Parathyroid adenoma (tissue), 2 donors: ENCODE measurements at regions not wholly inside any gene's neighbourhood (a gene's known extent, or its start where the extent isn't known, plus 50 kb on each side); places are given as distances from the start of the nearest gene placed in this dataset.

Experiments used
- H2AFZ ChIP-seq: fragments of 300-600 bp; sonication (generic); one replicate; pipeline ENCODE4 v1.7.0; 2017; ENCODE audit warnings: antibody characterized with exemption, mild to moderate bottlenecking
- H3K27ac ChIP-seq: fragments of 300-600 bp; sonication (generic); one replicate; pipeline ENCODE4 v1.7.0; 2017
- H3K27me3 ChIP-seq: fragments of 300-600 bp; sonication (generic); one replicate; pipeline ENCODE4 v1.7.0; 2017; ENCODE audit warnings: low read length; ENCODE audit not compliant: control insufficient read depth, insufficient read depth
- H3K36me3 ChIP-seq: fragments of 300-600 bp; sonication (generic); one replicate; pipeline ENCODE4 v1.7.0; 2017; ENCODE audit warnings: low read length; ENCODE audit not compliant: control insufficient read depth, insufficient read depth
- H3K4me1 ChIP-seq: fragments of 300-600 bp; sonication (generic); one replicate; pipeline ENCODE4 v1.7.0; 2017; ENCODE audit warnings: control low read depth
- H3K4me2 ChIP-seq: fragments of 300-600 bp; sonication (generic); one replicate; pipeline ENCODE4 v1.7.0; 2017; ENCODE audit warnings: low read length
- H3K4me3 ChIP-seq: fragments of 300-600 bp; sonication (generic); one replicate; pipeline ENCODE4 v1.7.0; 2017; ENCODE audit warnings: low read depth, low read length
- H3K79me2 ChIP-seq: fragments of 300-600 bp; sonication (generic); one replicate; pipeline ENCODE4 v1.7.0; 2017; ENCODE audit warnings: control low read depth
- H3K9ac ChIP-seq: fragments of 300-600 bp; sonication (generic); one replicate; pipeline ENCODE4 v1.7.0; 2017; ENCODE audit warnings: mild to moderate bottlenecking
- H3K9me3 ChIP-seq: fragments of 300-600 bp; sonication (generic); one replicate; pipeline ENCODE4 v1.7.0; 2017; ENCODE audit warnings: low read length; ENCODE audit not compliant: control insufficient read depth
- TF ChIP-seq, protein P1 (sequence below): fragments of 300-600 bp; sonication (generic); IDR thresholded peaks from one replicate; pipeline ENCODE4 v1.7.0; 2017; ENCODE audit warnings: antibody characterized with exemption, mild to moderate bottlenecking
- donor health status: primary hyperparathyroidism.

DNA sequence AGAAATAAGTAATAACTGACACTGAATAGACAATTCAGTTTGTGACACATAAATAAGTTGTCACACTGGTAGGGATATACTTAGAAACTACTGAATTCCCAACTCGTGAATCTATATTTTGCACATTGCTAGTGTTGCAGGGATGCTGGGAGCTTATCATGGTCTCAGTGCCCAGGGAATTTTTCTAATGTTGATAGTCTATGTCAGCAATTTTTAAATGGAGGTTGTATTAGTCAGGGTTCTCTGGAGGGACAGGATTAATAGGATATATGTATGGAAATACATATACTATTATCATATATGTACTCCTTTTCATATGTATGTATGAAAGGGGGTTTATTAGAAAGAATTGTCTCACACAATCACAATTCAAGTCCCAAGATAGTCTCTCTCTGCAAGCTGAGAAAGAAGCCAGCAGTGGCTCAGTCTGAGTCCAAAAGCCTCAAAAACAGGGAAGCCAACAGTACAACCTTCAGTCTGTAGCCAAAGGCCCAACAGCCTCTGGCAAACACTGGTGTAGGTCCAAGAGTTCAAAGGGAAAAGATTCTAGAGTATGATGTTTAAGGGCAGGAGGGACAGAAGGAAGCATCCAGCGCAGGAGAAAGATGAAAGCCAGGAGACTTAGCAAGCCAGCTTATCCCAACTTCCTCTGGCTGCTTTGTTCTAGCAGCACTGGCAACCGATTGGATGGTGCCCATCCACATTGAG, 980.9 kb upstream of the GJE1 start:
- Histone ChIP-seq H3K27ac (no peak overlapping the region), H3K9me3 (no peaks in the 10 kb centered on the region), H3K36me3 (no peaks in the 10 kb centered on the region), H3K9ac (no peak overlapping the region), H3K27me3 (no peaks in the 10 kb centered on the region), H2AFZ (no peak overlapping the region), H3K79me2 (no peaks in the 10 kb centered on the region), H3K4me3 (no peak overlapping the region), H3K4me2 (no peak overlapping the region), H3K4me1 (no peaks in the 10 kb centered on the region)
- TF ChIP-seq, protein P1, sequence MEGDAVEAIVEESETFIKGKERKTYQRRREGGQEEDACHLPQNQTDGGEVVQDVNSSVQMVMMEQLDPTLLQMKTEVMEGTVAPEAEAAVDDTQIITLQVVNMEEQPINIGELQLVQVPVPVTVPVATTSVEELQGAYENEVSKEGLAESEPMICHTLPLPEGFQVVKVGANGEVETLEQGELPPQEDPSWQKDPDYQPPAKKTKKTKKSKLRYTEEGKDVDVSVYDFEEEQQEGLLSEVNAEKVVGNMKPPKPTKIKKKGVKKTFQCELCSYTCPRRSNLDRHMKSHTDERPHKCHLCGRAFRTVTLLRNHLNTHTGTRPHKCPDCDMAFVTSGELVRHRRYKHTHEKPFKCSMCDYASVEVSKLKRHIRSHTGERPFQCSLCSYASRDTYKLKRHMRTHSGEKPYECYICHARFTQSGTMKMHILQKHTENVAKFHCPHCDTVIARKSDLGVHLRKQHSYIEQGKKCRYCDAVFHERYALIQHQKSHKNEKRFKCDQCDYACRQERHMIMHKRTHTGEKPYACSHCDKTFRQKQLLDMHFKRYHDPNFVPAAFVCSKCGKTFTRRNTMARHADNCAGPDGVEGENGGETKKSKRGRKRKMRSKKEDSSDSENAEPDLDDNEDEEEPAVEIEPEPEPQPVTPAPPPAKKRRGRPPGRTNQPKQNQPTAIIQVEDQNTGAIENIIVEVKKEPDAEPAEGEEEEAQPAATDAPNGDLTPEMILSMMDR = no peak

DNA sequence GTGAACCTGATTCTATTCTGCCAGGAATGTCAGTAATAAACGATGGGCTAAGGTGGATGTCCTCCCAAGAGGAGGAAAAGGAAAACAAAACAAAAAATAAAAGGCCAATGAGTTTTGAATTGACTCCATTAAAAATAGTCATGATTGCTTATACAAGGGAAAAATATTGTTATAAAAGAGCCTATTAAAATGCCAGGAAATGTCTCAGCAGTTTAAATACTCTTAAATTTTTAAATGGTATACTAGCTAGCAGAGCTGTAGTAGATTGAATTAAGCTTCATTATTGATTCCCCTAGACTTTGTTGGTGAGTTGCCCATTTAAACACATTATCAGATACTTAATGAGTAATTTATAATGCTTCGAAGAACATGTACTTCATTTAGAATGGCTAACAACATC, 990.9 kb upstream of the GJE1 start:
- Histone ChIP-seq H3K36me3 (no peaks in the 10 kb centered on the region), H3K79me2 (no peaks in the 10 kb centered on the region), H3K9me3 (no peaks in the 10 kb centered on the region), H3K9ac (no peak overlapping the region), H2AFZ (no peak overlapping the region), H3K4me3 (no peak overlapping the region), H3K27ac (no peak overlapping the region), H3K27me3 (no peaks in the 10 kb centered on the region), H3K4me1 (no peaks in the 10 kb centered on the region), H3K4me2 (no peak overlapping the region)
- TF ChIP-seq, protein P1 = no peak

DNA sequence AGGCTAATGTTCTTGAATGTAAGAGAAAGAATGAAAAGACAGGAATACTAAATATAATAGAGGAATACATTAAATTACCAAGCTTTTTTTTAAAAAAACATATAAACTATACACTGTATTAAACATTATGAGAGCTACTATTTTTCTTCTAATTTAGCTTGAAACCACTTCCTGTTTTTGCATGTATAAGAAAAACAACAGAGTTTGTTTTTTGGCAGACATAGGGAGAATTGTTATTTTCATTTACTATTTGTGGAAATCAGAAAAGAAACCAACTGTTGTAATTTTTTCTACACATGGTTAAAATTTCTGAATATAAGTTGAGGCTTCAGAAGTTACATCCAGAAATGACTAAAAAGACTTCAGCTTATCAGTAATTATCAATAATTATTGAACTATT, 991.8 kb upstream of the GJE1 start:
- Histone ChIP-seq H3K27ac (no peak overlapping the region), H3K4me2 (no peak overlapping the region), H2AFZ (no peak overlapping the region), H3K9ac (no peak overlapping the region), H3K79me2 (no peaks in the 10 kb centered on the region), H3K27me3 (no peaks in the 10 kb centered on the region), H3K4me3 (no peak overlapping the region), H3K9me3 (no peaks in the 10 kb centered on the region), H3K36me3 (no peaks in the 10 kb centered on the region), H3K4me1 (no peaks in the 10 kb centered on the region)
- TF ChIP-seq, protein P1 = no peak

DNA sequence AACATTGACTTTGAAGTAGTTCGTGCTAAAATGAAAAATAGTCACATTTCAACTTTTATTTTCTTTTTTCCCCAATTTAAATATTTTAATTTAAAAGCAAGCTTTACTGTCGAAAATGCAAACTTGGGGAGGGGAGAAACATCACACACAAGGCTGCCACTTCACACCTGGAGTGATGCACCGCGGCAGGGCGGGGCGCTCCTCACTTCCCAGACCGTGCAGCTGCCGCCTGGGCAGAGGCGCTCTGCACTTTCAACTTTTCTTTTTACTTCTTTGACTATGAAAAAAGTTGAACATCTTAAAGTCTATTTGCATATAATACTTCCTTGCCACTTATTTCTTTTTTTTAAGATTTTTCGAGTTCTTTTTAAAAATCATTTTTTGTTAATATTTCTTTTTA, 993.3 kb upstream of the GJE1 start:
- no peak overlapping the region for H3K27ac ChIP-seq
- no peaks in the 10 kb centered on the region for H3K27me3 ChIP-seq
- no peak overlapping the region for H3K9ac ChIP-seq
- H3K4me1 ChIP-seq = no peaks in the 10 kb centered on the region
- TF ChIP-seq, protein P1 = no peak
- H3K4me3 ChIP-seq = no peak overlapping the region
- H3K9me3 ChIP-seq = no peaks in the 10 kb centered on the region
- no peaks in the 10 kb centered on the region for H3K79me2 ChIP-seq
- no peak overlapping the region for H2AFZ ChIP-seq
- no peaks in the 10 kb centered on the region for H3K36me3 ChIP-seq
- no peak overlapping the region for H3K4me2 ChIP-seq

DNA sequence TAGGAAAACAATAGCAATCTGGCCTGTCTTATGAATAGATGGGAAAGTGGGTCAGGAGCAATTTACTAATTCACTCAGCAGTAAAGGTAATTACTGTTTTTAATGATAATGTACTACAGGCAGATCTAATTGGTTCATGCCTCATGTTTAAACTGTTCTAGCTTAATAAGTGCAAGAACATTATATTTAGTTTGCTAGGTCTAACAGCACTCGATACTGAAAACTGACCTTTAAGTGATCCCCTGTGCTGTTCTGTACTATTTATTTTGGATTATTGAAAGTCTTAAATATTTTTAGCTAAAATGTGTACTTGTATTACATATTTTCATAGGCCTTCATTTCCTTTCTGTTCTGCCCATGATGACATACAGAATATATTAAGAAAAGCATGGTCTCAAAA, 998.0 kb upstream of the GJE1 start:
- H2AFZ ChIP-seq = no peak overlapping the region
- H3K36me3 ChIP-seq = no peaks in the 10 kb centered on the region
- H3K27me3 ChIP-seq = no peaks in the 10 kb centered on the region
- no peaks in the 10 kb centered on the region for H3K9me3 ChIP-seq
- TF ChIP-seq, protein P1 = no peak
- H3K4me1 ChIP-seq = no peaks in the 10 kb centered on the region
- no peak overlapping the region for H3K4me3 ChIP-seq
- H3K27ac ChIP-seq = no peak overlapping the region
- no peaks in the 10 kb centered on the region for H3K79me2 ChIP-seq
- H3K4me2 ChIP-seq = no peak overlapping the region
- H3K9ac ChIP-seq = no peak overlapping the region
